ENCODE measurements at regions not wholly inside any gene's neighbourhood (a gene's known extent, or its start where the extent isn't known, plus 50 kb on each side); places are given as distances from the start of the nearest gene placed in this dataset.

DNA sequence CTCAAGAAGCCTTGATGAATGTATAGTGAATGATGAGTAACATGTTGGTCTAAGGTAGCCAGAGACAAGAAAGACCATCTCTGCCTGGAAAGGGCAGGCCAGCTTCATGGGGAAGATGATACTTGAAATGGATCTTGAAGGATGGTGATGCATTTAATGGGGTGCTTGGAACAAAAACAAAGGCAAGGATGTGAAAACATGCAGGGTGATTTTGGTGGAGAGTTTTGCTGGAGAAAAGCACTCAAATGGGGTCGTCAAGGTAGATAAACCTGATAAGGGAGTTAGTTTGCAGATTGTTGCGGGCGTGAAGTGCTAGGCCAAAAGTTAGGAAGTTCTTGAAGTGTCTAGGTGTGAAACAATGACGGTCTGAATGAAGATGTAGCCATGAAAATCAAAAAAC, 205.4 kb downstream of the HLX start:
- in situ Hi-C loops (cut with HindIII; ENCODE audit: low sequenced_read_pairs), result no loop called here
- TF ChIP-seq, protein P1, sequence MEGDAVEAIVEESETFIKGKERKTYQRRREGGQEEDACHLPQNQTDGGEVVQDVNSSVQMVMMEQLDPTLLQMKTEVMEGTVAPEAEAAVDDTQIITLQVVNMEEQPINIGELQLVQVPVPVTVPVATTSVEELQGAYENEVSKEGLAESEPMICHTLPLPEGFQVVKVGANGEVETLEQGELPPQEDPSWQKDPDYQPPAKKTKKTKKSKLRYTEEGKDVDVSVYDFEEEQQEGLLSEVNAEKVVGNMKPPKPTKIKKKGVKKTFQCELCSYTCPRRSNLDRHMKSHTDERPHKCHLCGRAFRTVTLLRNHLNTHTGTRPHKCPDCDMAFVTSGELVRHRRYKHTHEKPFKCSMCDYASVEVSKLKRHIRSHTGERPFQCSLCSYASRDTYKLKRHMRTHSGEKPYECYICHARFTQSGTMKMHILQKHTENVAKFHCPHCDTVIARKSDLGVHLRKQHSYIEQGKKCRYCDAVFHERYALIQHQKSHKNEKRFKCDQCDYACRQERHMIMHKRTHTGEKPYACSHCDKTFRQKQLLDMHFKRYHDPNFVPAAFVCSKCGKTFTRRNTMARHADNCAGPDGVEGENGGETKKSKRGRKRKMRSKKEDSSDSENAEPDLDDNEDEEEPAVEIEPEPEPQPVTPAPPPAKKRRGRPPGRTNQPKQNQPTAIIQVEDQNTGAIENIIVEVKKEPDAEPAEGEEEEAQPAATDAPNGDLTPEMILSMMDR (IDR thresholded peaks at IDR 0.05; ENCODE audit: low read depth, low read length), result no peak
- H3K4me3 ChIP-seq (ENCODE audit: low read depth, low read length), result no peak overlapping the region
- DNase-seq (ENCODE audit: low read depth, low spot score), result no peak

- in situ Hi-C loops (cut with HindIII; ENCODE audit: low sequenced_read_pairs), result no loop called here
- no peak for DNase-seq (ENCODE audit: low read depth, low spot score)
- TF ChIP-seq, protein P1 (IDR thresholded peaks at IDR 0.05; ENCODE audit: low read depth, low read length), result no peak
- no peak overlapping the region for H3K4me3 ChIP-seq (ENCODE audit: low read depth, low read length)
Measured at GRCh38 chr1:221085701-221086375, 206.6 kb downstream of the HLX start.

DNA sequence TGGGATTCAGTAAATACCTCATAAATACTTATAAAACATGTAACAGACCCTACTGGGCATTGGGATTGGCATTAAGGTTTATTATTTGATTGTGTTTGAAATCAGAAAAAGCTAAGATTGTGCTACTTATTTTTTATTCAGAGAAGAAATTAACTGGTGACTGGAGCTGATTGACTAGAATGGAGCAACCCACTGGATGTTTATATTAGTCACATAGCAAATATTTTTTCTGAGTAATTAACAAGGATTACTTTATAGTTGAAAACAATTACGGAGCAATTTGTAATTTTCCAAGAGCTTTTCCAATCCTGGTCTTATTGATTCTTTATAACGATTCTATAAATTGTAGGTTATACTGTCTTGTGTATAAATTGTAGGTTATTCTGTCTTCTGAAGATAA, 208.7 kb downstream of the HLX start:
- DNase-seq (ENCODE audit: low read depth, low spot score), result peak; percentile 5
- in situ Hi-C loops (cut with HindIII; ENCODE audit: low sequenced_read_pairs), result no loop called here
- TF ChIP-seq, protein P1 (IDR thresholded peaks at IDR 0.05; ENCODE audit: low read depth, low read length), result no peak
- no peak overlapping the region for H3K4me3 ChIP-seq (ENCODE audit: low read depth, low read length)

- no peak overlapping the region for H3K4me3 ChIP-seq (ENCODE audit: low read depth, low read length)
- DNase-seq (ENCODE audit: low read depth, low spot score), result peak; percentile 40
- TF ChIP-seq, protein P1 (IDR thresholded peaks at IDR 0.05; ENCODE audit: low read depth, low read length), result no peak
- in situ Hi-C loops (cut with HindIII; ENCODE audit: low sequenced_read_pairs), result no loop called here
Measured at GRCh38 chr1:221089273-221089672, 210.0 kb downstream of the HLX start.

- in situ Hi-C loops (cut with HindIII; ENCODE audit: low sequenced_read_pairs), result no loop called here
- TF ChIP-seq, protein P1 (IDR thresholded peaks at IDR 0.05; ENCODE audit: low read depth, low read length), result no peak
- DNase-seq (ENCODE audit: low read depth, low spot score), result no peak
- no peak overlapping the region for H3K4me3 ChIP-seq (ENCODE audit: low read depth, low read length)
Measured at GRCh38 chr1:221089803-221090202, 210.6 kb downstream of the HLX start.

DNA sequence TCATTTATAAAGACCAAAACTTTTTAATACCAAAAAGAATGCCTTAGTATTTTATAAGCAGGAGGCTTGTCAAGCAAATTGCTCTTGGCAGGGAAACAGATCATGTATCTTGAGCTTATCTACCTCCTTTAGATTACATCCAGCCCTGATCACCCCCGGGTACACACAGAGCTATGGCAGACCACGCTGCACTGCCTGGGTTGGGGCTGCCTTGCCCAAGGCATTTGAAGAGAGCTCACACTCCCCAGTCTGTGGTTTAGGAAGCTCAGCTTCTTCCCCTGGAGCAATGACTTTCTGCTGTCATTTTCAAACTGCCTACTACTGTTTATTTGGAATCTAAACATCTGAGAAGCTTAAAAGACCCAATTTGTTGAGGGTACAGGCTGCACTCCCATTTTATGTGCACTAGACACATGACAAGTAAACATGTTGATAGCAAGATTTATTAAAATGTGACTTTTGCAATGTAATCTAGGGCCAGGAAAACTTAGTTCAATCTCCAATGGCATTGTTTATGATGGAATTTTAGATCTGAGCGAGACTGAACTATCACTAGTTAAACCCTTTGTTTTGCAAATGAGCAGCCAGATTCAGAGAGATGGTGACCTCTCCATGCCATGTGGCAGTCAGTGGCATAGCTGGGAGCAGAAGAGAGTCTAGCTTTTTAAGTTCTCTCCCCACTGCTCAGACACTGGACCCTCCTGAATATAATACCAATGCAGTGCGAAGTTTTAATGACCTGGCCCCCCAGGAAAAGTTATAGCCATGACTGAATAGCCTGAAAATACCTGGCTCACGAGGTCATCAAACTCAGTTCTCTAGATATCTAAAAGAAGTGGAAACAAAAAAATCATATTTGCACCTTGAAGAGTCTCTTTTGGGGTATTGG, 214.9 kb downstream of the HLX start:
- in situ Hi-C loops (cut with HindIII; ENCODE audit: low sequenced_read_pairs), result no loop called here
- TF ChIP-seq, protein P1 (IDR thresholded peaks at IDR 0.05; ENCODE audit: low read depth, low read length), result no peak
- DNase-seq (ENCODE audit: low read depth, low spot score), result peak; percentile 8
- no peak overlapping the region for H3K4me3 ChIP-seq (ENCODE audit: low read depth, low read length)

Measured in astrocyte of the spinal cord (primary cell).